ENCODE measurements at regions not wholly inside any gene's neighbourhood (a gene's known extent, or its start where the extent isn't known, plus 50 kb on each side); places are given as distances from the start of the nearest gene placed in this dataset.
A peak's percentile ranks its signal among the peaks of the same experiment; 100 is the strongest.

- TF ChIP-seq TFCP2L1 (CRISPR knock-in tag; IDR thresholded peaks at IDR 0.05) (no peak), FOSL2 (IDR thresholded peaks at IDR 0.05) (no peak), FOSL2 (CRISPR knock-in tag; IDR thresholded peaks at IDR 0.05) (no peak), MAFK (IDR thresholded peaks at IDR 0.05; ENCODE audit: partially characterized antibody) (no peak)
- TF ChIP-seq, protein P1, sequence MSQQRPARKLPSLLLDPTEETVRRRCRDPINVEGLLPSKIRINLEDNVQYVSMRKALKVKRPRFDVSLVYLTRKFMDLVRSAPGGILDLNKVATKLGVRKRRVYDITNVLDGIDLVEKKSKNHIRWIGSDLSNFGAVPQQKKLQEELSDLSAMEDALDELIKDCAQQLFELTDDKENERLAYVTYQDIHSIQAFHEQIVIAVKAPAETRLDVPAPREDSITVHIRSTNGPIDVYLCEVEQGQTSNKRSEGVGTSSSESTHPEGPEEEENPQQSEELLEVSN (IDR thresholded peaks at IDR 0.05; ENCODE audit: borderline replicate concordance, low read depth) = no peak
Observed at GRCh38 chrX:40832723-40833122, 97.4 kb upstream of the MED14 start (continued).

DNA sequence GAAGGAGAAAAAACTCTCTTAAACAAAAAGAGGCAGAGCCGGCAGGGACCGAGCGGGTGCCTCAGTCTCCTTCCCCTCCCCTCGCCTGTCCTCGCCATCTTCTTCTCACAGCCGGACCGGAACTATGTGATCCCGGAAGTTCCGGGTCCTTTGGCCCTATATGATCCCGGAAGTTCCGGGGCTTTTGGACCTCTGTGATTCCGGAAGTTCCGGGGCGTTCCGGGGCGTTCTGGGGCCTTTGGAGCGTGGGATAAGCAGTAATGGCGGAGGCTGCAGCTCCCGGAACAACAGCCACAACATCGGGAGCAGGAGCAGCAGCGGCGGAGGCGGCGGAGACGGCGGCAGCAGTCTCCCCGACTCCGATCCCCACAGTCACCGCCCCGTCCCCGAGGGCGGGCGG lies 98.9 kb upstream of the MED14 start:
- DNase-seq (ENCODE audit: low read depth in 1 of 2, low spot score in 1 of 2) = no peak
- Histone ChIP-seq H3K4me3 (no peak overlapping the region), H3K9me3 (peaks cover 4% of the 10 kb centered on the region; the same call in 1 of the 3 replicates), H3K4me1 (no peaks in the 10 kb centered on the region), H3K27ac (no peak overlapping the region), H3K4me2 (no peak overlapping the region)
- 86% methylated on average over 19 of the region's 33 CpGs for WGBS (ENCODE audit: missing lambda C conversion rate)
- ATAC-seq = no peak
- no peak for FAIRE-seq
- ChIA-PET POLR2A (no interaction called here), CTCF (interaction anchor here (1.0 kb wide), 1 partner anchor 281 kb away, joined by 3 read pairs; no protein-coding TSS in a partner anchor)
- TF ChIP-seq KDM5A (IDR thresholded peaks at IDR 0.05) (no peak), NR3C1 (IDR thresholded peaks at IDR 0.05) (no peak), ZNF302 (CRISPR knock-in tag; IDR thresholded peaks at IDR 0.05) (no peak), CHD2 (IDR thresholded peaks at IDR 0.05; ENCODE audit: low read length, partially characterized antibody) (no peak), JUN (IDR thresholded peaks at IDR 0.05) (no peak), GATA3 (IDR thresholded peaks at IDR 0.05; ENCODE audit: borderline replicate concordance) (no peak), MAFK (IDR thresholded peaks at IDR 0.05; ENCODE audit: partially characterized antibody) (no peak), HOXB5 (CRISPR knock-in tag; IDR thresholded peaks at IDR 0.05) (no peak), POLR2A (IDR thresholded peaks at IDR 0.05; ENCODE audit: low read length) (no peak), FOXS1 (CRISPR knock-in tag; IDR thresholded peaks at IDR 0.05) (no peak)

GRCh38 chrX:40835526-40835925 lies 100.2 kb upstream of the MED14 start:
- H3K27ac ChIP-seq = no peak overlapping the region
- 60% methylated on average over 7 of the region's 7 CpGs for WGBS (ENCODE audit: missing lambda C conversion rate)
- no peak for ATAC-seq
- FAIRE-seq = no peak
- no peak for TF ChIP-seq FOSL2 (IDR thresholded peaks at IDR 0.05)
- no peak for TF ChIP-seq FOSL2 (CRISPR knock-in tag; IDR thresholded peaks at IDR 0.05)
- TF ChIP-seq KDM1A (IDR thresholded peaks at IDR 0.05; ENCODE audit: low read depth) = no peak
- no peak for TF ChIP-seq CBX2 (IDR thresholded peaks at IDR 0.05; ENCODE audit: borderline replicate concordance, low read depth)
- POLR2A ChIA-PET = no interaction called here
- no peaks in the 10 kb centered on the region for H3K4me1 ChIP-seq
- H3K4me2 ChIP-seq = no peak overlapping the region
- DNase-seq (ENCODE audit: low read depth in 1 of 2, low spot score in 1 of 2) = no peak
- no peak overlapping the region for H3K4me3 ChIP-seq
- CTCF ChIA-PET = no interaction called here
- H3K9me3 ChIP-seq = peaks cover 15% of the 10 kb centered on the region

DNA sequence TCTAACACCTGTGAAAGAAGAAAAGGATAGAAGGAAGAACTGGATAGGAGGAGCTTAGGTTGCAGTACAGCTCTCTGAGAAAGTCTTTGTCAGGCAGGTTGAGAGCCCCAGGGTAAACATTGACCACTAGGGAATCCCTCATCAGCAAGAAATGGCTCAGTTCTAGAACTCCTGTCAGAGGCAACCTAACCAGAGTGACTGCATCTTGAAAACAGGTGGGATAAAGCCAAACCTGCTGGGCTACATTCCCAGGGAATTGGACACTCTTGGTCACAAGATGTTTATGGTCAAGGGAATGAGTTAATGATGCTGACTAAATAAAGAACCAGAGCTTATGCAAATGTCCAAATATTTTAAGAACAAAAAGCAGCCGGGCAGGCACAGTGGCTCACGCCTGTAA lies 108.3 kb upstream of the MED14 start:
- ChIA-PET POLR2A (no interaction called here), CTCF (interaction anchor here (1.1 kb wide), 1 partner anchor 11 kb away, joined by 3 read pairs; no protein-coding TSS in a partner anchor)
- H3K4me2 ChIP-seq = no peak overlapping the region
- no peak overlapping the region for H3K27ac ChIP-seq
- H3K4me3 ChIP-seq = no peak overlapping the region
- peaks cover 26% of the 10 kb centered on the region for H3K9me3 ChIP-seq
- TF ChIP-seq MAFK (IDR thresholded peaks at IDR 0.05; ENCODE audit: partially characterized antibody) (no peak), TP53 (CRISPR knock-in tag; IDR thresholded peaks at IDR 0.05) (no peak), SMC3 (IDR thresholded peaks at IDR 0.05) (no peak)
- 87% methylated on average over 2 of the region's 2 CpGs for WGBS (ENCODE audit: missing lambda C conversion rate)
- ATAC-seq (no peak), FAIRE-seq (no peak), DNase-seq (ENCODE audit: low read depth in 1 of 2, low spot score in 1 of 2) (no peak)
- H3K4me1 ChIP-seq = peaks cover 9% of the 10 kb centered on the region; the same call in 1 of the 3 replicates

GRCh38 chrX:40844471-40844870 lies 109.1 kb upstream of the MED14 start:
- WGBS (ENCODE audit: missing lambda C conversion rate) = 87% methylated on average over 2 of the region's 2 CpGs
- H3K27ac ChIP-seq = peak overlapping the region in 1 of 2 experiments; percentile 56; a peak in 3 of 6 replicates
- FAIRE-seq (no peak), ATAC-seq (no peak), DNase-seq (ENCODE audit: low read depth in 1 of 2, low spot score in 1 of 2) (no peak)
- TF ChIP-seq, protein P2, sequence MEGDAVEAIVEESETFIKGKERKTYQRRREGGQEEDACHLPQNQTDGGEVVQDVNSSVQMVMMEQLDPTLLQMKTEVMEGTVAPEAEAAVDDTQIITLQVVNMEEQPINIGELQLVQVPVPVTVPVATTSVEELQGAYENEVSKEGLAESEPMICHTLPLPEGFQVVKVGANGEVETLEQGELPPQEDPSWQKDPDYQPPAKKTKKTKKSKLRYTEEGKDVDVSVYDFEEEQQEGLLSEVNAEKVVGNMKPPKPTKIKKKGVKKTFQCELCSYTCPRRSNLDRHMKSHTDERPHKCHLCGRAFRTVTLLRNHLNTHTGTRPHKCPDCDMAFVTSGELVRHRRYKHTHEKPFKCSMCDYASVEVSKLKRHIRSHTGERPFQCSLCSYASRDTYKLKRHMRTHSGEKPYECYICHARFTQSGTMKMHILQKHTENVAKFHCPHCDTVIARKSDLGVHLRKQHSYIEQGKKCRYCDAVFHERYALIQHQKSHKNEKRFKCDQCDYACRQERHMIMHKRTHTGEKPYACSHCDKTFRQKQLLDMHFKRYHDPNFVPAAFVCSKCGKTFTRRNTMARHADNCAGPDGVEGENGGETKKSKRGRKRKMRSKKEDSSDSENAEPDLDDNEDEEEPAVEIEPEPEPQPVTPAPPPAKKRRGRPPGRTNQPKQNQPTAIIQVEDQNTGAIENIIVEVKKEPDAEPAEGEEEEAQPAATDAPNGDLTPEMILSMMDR (IDR thresholded peaks at IDR 0.05) = no peak
- TF ChIP-seq, protein P3, sequence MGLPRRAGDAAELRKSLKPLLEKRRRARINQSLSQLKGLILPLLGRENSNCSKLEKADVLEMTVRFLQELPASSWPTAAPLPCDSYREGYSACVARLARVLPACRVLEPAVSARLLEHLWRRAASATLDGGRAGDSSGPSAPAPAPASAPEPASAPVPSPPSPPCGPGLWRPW (IDR thresholded peaks at IDR 0.05) = no peak
- TF ChIP-seq MYC (IDR thresholded peaks at IDR 0.05; ENCODE audit: borderline replicate concordance, low read length) (no peak), CEBPB (IDR thresholded peaks at IDR 0.05) (no peak), POLR2A (IDR thresholded peaks at IDR 0.05; ENCODE audit: low read length) (no peak), HEYL (CRISPR knock-in tag; IDR thresholded peaks at IDR 0.05) (no peak), RCOR1 (IDR thresholded peaks at IDR 0.05; ENCODE audit: low read depth, low read length) (no peak), RFX5 (IDR thresholded peaks at IDR 0.05) (no peak), JUN (IDR thresholded peaks at IDR 0.05) (no peak)
- TF ChIP-seq, protein P4, sequence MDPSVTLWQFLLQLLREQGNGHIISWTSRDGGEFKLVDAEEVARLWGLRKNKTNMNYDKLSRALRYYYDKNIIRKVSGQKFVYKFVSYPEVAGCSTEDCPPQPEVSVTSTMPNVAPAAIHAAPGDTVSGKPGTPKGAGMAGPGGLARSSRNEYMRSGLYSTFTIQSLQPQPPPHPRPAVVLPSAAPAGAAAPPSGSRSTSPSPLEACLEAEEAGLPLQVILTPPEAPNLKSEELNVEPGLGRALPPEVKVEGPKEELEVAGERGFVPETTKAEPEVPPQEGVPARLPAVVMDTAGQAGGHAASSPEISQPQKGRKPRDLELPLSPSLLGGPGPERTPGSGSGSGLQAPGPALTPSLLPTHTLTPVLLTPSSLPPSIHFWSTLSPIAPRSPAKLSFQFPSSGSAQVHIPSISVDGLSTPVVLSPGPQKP (IDR thresholded peaks at IDR 0.05; ENCODE audit: low read depth, low read length) = no peak
- TF ChIP-seq, protein P5, sequence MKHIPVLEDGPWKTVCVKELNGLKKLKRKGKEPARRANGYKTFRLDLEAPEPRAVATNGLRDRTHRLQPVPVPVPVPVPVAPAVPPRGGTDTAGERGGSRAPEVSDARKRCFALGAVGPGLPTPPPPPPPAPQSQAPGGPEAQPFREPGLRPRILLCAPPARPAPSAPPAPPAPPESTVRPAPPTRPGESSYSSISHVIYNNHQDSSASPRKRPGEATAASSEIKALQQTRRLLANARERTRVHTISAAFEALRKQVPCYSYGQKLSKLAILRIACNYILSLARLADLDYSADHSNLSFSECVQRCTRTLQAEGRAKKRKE (CRISPR knock-in tag; IDR thresholded peaks at IDR 0.05; ENCODE audit: low read depth) = no peak
- peaks cover 20% of the 10 kb centered on the region for H3K9me3 ChIP-seq
- ChIA-PET CTCF (interaction anchor here (1.1 kb wide), 1 partner anchor 12 kb away, joined by 3 read pairs; no protein-coding TSS in a partner anchor), POLR2A (no interaction called here)
- H3K4me2 ChIP-seq = no peak overlapping the region
- H3K4me1 ChIP-seq = peaks cover 9% of the 10 kb centered on the region; the same call in 1 of the 3 replicates
- no peak overlapping the region for H3K4me3 ChIP-seq

All from A549 (cell line).